ENCODE measurements at regions not wholly inside any gene's neighbourhood (a gene's known extent, or its start where the extent isn't known, plus 50 kb on each side); places are given as distances from the start of the nearest gene placed in this dataset.
"Not testable (repeated sequence)": the region's sequence is repeated elsewhere in the genome, so short reads cannot be mapped to it uniquely, and the experiment has no call there.

- no peaks in the 10 kb centered on the region for H3K36me3 Mint-ChIP-seq (ENCODE audit: low read depth)
- DNase-seq: no peak
- no peaks in the 10 kb centered on the region for H3K9me3 Mint-ChIP-seq
- H3K4me1 Mint-ChIP-seq: peaks cover under 1% of the 10 kb centered on the region
- intact Hi-C loops (cut with micrococcal nuclease): no loop called here
- H3K27me3 Mint-ChIP-seq: peaks cover 4% of the 10 kb centered on the region
- no peak overlapping the region for H3K27ac Mint-ChIP-seq
- no peak overlapping the region for H3K4me3 Mint-ChIP-seq
Measured at GRCh38 chr5:68673823-68674180, 420.0 kb upstream of the SLC30A5 start.

GRCh38 chr5:68679041-68679440 is 414.8 kb upstream of the SLC30A5 start:
- Mint-ChIP-seq H3K27me3 (peaks cover 6% of the 10 kb centered on the region), H3K4me1 (no peaks in the 10 kb centered on the region), H3K4me3 (no peak overlapping the region), H3K36me3 (ENCODE audit: low read depth) (no peaks in the 10 kb centered on the region), H3K27ac (no peak overlapping the region), H3K9me3 (no peaks in the 10 kb centered on the region)
- no peak for DNase-seq
- intact Hi-C loops (cut with micrococcal nuclease): no loop called here

DNA sequence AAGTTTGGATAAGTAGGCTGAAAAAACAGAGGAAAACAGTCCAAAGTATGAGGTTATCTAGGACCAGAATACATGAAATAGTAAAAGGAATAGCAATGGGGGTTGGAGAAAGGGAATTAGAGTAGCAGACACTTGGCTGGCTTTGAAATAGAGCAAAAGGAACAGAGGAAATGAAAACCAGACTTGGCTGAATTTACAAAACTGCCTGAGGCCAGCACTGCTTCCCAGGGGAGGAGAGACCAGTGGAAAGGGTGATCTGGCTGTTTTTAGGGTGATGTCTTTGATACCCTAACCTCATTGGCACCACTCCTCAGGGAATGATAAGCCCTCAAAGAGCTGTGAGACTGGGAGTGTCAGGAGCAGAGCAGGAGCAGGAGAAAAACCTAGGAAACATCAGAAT is 413.4 kb upstream of the SLC30A5 start:
- intact Hi-C loops (cut with micrococcal nuclease): no loop called here
- no peak overlapping the region for H3K27ac Mint-ChIP-seq
- H3K9me3 Mint-ChIP-seq: no peaks in the 10 kb centered on the region
- H3K4me1 Mint-ChIP-seq: no peaks in the 10 kb centered on the region
- H3K36me3 Mint-ChIP-seq (ENCODE audit: low read depth): no peaks in the 10 kb centered on the region
- no peak overlapping the region for H3K4me3 Mint-ChIP-seq
- no peak for DNase-seq
- H3K27me3 Mint-ChIP-seq: peaks cover 13% of the 10 kb centered on the region

DNA sequence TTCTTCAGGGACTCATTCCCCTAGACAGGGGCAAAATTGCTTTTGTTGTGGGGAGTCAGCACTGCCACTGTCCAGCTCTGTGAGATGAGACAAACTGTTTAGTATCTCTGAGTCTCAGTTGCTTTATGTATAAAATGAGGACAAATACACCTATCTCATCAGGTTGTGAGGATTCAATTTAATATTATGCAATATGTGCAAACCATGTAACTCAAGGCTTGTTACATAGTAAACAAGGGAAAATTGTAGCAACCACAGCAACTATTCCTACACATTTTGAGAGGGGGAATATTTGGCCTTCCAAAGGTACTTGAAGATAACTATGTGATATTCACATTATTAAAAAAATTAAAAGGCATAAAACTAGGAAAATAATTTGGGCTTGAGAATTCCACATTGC is 411.9 kb upstream of the SLC30A5 start:
- Mint-ChIP-seq H3K36me3 (ENCODE audit: low read depth) (no peaks in the 10 kb centered on the region), H3K27ac (no peak overlapping the region), H3K4me1 (no peaks in the 10 kb centered on the region), H3K4me3 (no peak overlapping the region), H3K9me3 (no peaks in the 10 kb centered on the region), H3K27me3 (peaks cover 12% of the 10 kb centered on the region)
- no peak for DNase-seq
- intact Hi-C loops (cut with micrococcal nuclease): no loop called here

DNA sequence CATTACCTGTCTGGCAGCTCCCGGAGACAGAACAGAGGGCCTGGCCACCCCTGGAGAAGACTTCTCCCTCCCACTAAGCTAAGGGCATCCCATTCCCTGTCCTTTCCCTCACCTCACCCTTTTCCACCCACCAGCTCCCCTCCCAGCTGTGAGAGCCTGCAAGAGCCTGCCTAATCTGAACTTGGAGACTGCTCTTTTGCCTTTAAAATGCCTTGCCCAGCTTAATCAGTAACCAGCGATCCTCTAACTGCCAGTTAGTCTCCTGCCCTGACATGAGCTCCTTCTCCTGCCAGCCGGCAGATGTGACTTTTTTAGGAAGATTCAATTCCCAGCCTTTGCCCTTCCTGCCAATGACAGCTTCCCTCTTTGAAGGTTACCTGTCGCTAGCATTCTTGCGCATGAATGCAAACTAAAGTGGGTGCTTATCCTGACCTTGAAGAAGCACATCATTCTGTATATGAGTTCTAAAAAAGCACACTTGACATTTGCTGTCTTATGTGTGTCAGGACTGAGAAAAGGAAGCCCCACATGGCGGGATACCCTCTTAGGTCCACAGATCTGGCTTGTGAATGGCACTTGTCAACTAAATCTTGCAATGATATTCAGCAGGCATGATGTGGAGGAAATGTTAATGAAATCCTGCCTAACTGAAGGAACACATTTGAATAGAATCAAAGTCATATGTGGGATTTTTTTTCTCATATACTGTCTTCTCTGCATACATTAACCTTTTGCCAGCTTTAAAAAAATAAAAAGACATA is 411.2 kb upstream of the SLC30A5 start:
- no peak overlapping the region for H3K4me3 Mint-ChIP-seq
- H3K36me3 Mint-ChIP-seq (ENCODE audit: low read depth): no peaks in the 10 kb centered on the region
- H3K4me1 Mint-ChIP-seq: no peaks in the 10 kb centered on the region
- peaks cover 17% of the 10 kb centered on the region for H3K27me3 Mint-ChIP-seq
- no peaks in the 10 kb centered on the region for H3K9me3 Mint-ChIP-seq
- no peak overlapping the region for H3K27ac Mint-ChIP-seq
- intact Hi-C loops (cut with micrococcal nuclease): no loop called here
- DNase-seq: no peak

DNA sequence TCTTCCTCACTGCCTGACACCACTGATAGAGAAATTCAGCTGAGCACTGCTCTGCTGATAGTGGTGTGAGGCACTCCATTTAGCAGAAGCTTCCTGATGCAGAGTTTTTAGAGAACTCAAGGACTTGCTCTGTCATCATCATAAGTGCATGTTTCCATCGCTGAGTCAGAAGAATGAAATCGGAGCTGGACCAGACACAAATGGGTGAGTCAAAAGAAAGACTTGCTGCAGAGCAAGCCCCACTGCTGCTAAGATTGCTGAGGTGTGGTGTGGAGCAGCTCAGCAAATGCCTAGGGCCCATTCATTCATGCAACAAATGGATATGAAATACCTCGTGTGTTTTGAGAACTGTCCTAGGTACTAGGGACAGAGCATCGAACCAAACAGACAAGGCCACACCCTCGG is 410.2 kb upstream of the SLC30A5 start:
- DNase-seq: no peak
- intact Hi-C loops (cut with micrococcal nuclease): no loop called here
- Mint-ChIP-seq H3K4me1 (no peaks in the 10 kb centered on the region), H3K27me3 (peaks cover 15% of the 10 kb centered on the region), H3K27ac (no peak overlapping the region), H3K4me3 (no peak overlapping the region), H3K9me3 (no peaks in the 10 kb centered on the region), H3K36me3 (ENCODE audit: low read depth) (no peaks in the 10 kb centered on the region)

DNA sequence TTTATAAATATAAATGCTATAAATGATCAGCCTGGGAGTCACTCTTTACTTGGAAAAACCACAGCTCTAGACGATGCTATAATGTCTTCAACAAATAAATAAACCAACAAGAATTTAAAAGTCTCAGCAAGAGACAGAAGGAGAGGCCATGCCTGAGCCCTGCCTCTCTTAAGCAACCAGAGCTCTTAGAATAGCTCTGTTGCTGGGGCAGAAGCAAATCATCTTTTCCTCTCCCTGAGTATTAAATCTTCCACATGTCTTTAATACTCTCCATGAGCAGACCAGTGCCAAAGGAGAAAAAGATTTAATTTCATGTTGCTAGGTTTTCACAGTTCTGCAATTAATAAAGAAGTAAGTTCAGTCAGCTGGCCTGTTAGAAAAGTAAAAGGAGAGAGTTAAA is 408.0 kb upstream of the SLC30A5 start:
- DNase-seq: no peak
- Mint-ChIP-seq H3K27ac (no peak overlapping the region), H3K4me3 (no peak overlapping the region), H3K4me1 (no peaks in the 10 kb centered on the region), H3K9me3 (peaks cover 3% of the 10 kb centered on the region), H3K36me3 (ENCODE audit: low read depth) (no peaks in the 10 kb centered on the region), H3K27me3 (peaks cover 15% of the 10 kb centered on the region)
- intact Hi-C loops (cut with micrococcal nuclease): no loop called here

DNA sequence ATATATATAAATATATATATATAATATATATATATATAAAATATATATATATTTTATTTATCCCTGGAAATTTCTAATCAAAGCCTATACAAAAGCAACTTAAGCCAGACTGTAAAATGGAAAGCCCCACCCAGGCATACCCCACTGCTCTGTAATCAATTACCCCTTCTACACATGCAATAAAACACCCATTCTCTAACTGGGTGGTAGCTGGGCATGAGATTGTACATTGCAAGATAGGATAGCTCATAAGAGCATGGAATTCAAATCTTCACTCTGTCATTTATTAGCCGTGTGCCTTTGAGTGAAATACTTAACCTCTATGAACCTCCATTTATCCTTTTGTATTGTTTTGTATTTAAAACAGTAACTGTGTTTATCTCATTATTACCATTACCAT is 405.3 kb upstream of the SLC30A5 start:
- intact Hi-C loops (cut with micrococcal nuclease): no loop called here
- DNase-seq: no peak
- H3K9me3 Mint-ChIP-seq: peaks cover 8% of the 10 kb centered on the region
- H3K4me1 Mint-ChIP-seq: no peaks in the 10 kb centered on the region
- no peak overlapping the region for H3K27ac Mint-ChIP-seq
- no peak overlapping the region for H3K4me3 Mint-ChIP-seq
- H3K36me3 Mint-ChIP-seq (ENCODE audit: low read depth): no peaks in the 10 kb centered on the region
- peaks cover 12% of the 10 kb centered on the region for H3K27me3 Mint-ChIP-seq

DNA sequence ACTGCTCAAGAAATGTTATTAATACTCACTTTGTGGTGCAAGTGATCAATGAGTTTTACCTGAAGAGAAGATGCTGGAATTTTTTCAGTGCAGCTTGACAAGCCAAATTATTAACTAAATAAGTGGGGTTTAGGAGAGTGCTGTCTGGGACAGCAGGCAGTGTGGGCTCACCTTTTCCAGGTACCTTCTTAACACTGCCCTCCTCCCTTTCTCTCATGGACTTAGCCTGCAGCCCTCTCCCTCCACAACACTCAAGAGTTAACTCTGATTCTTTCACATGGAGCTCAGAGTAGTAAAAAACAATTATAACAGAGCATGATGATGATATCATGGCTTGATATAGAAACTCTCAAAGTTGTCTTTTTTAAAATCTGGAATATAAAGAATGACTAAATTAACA is 404.8 kb upstream of the SLC30A5 start:
- Mint-ChIP-seq H3K9me3 (peaks cover 9% of the 10 kb centered on the region), H3K36me3 (ENCODE audit: low read depth) (no peaks in the 10 kb centered on the region), H3K27me3 (peaks cover 14% of the 10 kb centered on the region), H3K27ac (no peak overlapping the region), H3K4me1 (no peaks in the 10 kb centered on the region), H3K4me3 (no peak overlapping the region)
- intact Hi-C loops (cut with micrococcal nuclease): no loop called here
- DNase-seq: peak; percentile 19

DNA sequence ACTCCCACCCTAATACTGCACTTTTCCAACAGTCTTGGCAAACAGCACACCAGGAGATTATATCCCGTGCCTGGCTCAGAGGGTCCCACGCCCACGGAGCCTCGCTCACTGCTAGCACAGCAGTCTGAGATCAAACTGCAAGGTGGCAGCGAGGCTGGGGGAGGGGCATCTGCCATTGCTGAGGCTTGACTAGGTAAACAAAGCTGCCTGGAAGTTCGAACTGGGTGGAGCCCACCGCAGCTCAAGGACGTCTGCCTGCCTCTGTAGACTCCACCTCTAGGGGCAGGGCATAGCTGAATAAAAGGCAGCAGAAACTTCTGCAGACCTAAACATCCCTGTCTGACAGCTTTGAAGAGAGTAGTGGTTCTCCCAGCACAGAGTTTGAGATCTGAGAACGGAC is 401.9 kb upstream of the SLC30A5 start:
- H3K27me3 Mint-ChIP-seq; H3K36me3 Mint-ChIP-seq (ENCODE audit: low read depth); DNase-seq; H3K4me1 Mint-ChIP-seq; H3K4me3 Mint-ChIP-seq; intact Hi-C loops (cut with micrococcal nuclease); H3K27ac Mint-ChIP-seq: not testable (repeated sequence)
- peaks cover 13% of the 10 kb centered on the region for H3K9me3 Mint-ChIP-seq

DNA sequence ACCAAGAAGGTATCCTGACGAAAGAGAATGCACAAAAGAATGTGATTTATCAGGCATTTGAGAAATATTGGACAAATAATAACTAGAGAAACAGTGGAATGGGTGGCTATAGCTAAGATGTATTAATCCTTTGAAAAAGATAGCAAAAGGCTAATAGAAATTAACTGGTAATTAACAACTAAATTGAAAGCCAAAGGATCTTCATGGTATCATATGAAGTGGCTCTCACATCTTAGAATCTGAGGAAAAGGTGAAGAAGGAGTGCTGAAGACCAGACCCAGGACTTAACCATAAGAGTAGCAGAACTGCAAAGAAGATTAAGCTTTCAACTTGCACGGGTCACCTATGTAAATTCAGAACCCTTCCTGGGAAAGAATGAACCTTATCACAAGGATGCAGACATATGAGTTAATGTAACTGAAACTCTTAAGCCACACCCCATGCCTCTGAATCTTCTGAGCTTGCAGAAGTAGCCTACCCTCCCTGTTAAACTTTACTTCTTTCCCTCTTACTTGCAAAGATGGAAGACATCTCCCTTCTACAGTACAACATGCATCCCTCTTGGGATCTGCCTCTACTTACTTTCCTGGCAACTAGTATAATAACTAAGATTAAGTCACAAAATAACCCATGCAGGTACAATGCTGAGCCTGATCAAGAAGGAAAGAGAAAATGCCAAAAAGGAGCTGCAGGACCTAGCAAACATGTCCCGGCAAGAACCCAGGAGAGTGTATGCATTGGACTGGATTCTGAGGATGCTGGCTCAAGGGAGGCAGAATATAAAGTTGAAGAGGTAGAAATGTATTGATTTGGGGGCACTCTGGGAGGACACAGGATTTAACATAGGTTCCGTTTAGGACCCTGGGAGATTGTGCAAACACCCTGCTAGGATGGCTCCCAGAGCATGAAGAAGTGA is 395.5 kb upstream of the SLC30A5 start:
- intact Hi-C loops (cut with micrococcal nuclease): no loop called here
- DNase-seq: peak; percentile 24
- H3K27me3 Mint-ChIP-seq: peaks cover 5% of the 10 kb centered on the region
- H3K27ac Mint-ChIP-seq: no peak overlapping the region
- H3K4me3 Mint-ChIP-seq: no peak overlapping the region
- H3K9me3 Mint-ChIP-seq: peaks cover 10% of the 10 kb centered on the region
- H3K4me1 Mint-ChIP-seq: no peaks in the 10 kb centered on the region
- no peaks in the 10 kb centered on the region for H3K36me3 Mint-ChIP-seq (ENCODE audit: low read depth)

DNA sequence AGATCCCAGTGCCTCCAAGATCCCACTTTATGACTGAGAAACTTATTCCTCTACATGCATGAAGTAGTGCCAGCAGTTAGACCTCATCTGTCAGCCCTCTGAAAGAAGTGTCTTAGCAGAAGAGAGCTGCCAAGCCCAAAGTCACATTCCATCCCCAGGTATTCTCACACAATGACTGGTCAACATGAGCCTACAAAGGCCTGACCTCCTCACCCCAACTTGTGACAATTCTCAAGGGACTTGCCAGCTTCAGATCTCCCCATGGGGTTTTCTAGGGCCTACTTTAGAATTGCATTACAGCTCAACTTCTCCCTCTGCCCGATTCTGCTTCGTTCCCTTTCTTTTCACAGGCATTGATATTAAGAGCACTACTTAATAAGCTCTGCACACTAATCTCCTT is 393.8 kb upstream of the SLC30A5 start:
- no peak overlapping the region for H3K4me3 Mint-ChIP-seq
- peaks cover 2% of the 10 kb centered on the region for H3K27me3 Mint-ChIP-seq
- intact Hi-C loops (cut with micrococcal nuclease): no loop called here
- H3K27ac Mint-ChIP-seq: no peak overlapping the region
- H3K4me1 Mint-ChIP-seq: no peaks in the 10 kb centered on the region
- no peak for DNase-seq
- no peaks in the 10 kb centered on the region for H3K36me3 Mint-ChIP-seq (ENCODE audit: low read depth)
- H3K9me3 Mint-ChIP-seq: peaks cover 8% of the 10 kb centered on the region

GRCh38 chr5:68707575-68707974 is 386.2 kb upstream of the SLC30A5 start:
- intact Hi-C loops (cut with micrococcal nuclease): no loop called here

DNA sequence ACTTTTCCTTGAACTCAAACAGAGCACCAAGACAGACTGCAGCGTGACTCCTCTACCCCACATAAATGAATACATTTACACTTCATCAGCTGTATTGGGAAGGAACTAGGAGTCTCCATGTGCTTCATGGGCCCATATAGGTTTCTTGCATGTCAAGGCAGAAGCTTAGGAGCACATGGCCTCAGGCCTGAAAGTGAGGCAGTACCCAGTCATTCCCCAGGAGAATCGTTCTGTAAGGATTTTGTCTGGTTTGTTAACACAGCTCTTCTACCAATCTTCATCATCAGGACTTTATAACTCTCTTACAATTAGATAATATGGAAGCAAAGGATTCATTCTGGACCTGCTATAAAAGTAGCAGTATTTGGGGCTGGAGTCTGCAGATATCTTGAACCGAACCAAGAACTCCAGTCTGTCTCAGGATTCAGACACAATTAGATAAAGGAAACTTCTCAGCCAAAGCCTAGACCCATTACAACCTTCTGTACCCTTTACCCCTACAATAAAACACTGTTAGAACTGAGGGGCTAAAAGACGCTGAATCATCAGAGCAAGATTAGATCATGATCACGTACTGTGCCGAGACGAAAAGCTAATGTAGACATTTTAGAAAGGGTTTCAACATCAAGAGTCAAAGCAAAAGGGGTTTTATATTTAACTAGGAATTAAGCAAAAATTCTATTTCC is 385.5 kb upstream of the SLC30A5 start:
- Mint-ChIP-seq H3K9me3 (peaks cover 12% of the 10 kb centered on the region), H3K4me3 (no peak overlapping the region), H3K27ac (no peak overlapping the region), H3K4me1 (peaks cover 23% of the 10 kb centered on the region), H3K36me3 (ENCODE audit: low read depth) (no peaks in the 10 kb centered on the region), H3K27me3 (peaks cover 4% of the 10 kb centered on the region)
- intact Hi-C loops (cut with micrococcal nuclease): no loop called here
- no peak for DNase-seq

More at GRCh38 chr5:68707575-68707974, 386.2 kb upstream of the SLC30A5 start:
- H3K4me1 Mint-ChIP-seq: peaks cover 20% of the 10 kb centered on the region
- no peak for DNase-seq
- H3K27me3 Mint-ChIP-seq: peaks cover 4% of the 10 kb centered on the region
- no peaks in the 10 kb centered on the region for H3K36me3 Mint-ChIP-seq (ENCODE audit: low read depth)
- no peak overlapping the region for H3K27ac Mint-ChIP-seq
- H3K4me3 Mint-ChIP-seq: no peak overlapping the region
- peaks cover 12% of the 10 kb centered on the region for H3K9me3 Mint-ChIP-seq
